Renal cortical epithelial cell (primary cell): ENCODE measurements at regions not wholly inside any gene's neighbourhood (a gene's known extent, or its start where the extent isn't known, plus 50 kb on each side); places are given as distances from the start of the nearest gene placed in this dataset.

Experiments used
- DNase-seq: peaks from one replicate; pipeline ENCODE4 v3.0.0-alpha.2; 2011; ENCODE audit warnings: low read depth

- no peak for DNase-seq
Measured at GRCh38 chr6:167579806-167580618, 246.7 kb upstream of the AFDN start.

- DNase-seq: no peak
Measured at GRCh38 chr6:167580619-167580911, 246.1 kb upstream of the AFDN start.

- DNase-seq: no peak
Measured at GRCh38 chr6:167581637-167582036, 245.1 kb upstream of the AFDN start.

- DNase-seq: no peak
Measured at GRCh38 chr6:167583412-167583811, 243.3 kb upstream of the AFDN start.

- DNase-seq: no peak
Measured at GRCh38 chr6:167588181-167588919, 238.4 kb upstream of the AFDN start.

- no peak for DNase-seq
Measured at GRCh38 chr6:167588920-167589614, 237.6 kb upstream of the AFDN start.

- no peak for DNase-seq
Measured at GRCh38 chr6:167589615-167589940, 237.1 kb upstream of the AFDN start.

- no peak for DNase-seq
Measured at GRCh38 chr6:167590193-167590592, 236.5 kb upstream of the AFDN start.
